H1 (cell line): ENCODE measurements at regions not wholly inside any gene's neighbourhood (a gene's known extent, or its start where the extent isn't known, plus 50 kb on each side); places are given as distances from the start of the nearest gene placed in this dataset.

Source experiments
- CTCF ChIA-PET: fragments of 300-600 bp; sonication (Branson Sonifier 250); formaldehyde crosslinking; loops from one replicate; lab custom pipeline; 2021; ENCODE audit not compliant: partially characterized antibody; lab: Charles Lee
- POLR2A ChIA-PET: fragments of 300-600 bp; sonication (Branson Sonifier 250); formaldehyde crosslinking; loops from one replicate; lab custom pipeline; 2021; ENCODE audit warnings: inconsistent platforms; ENCODE audit not compliant: partially characterized antibody; lab: Charles Lee
- DNase-seq, 2 experiments: peaks; one replicate each; pipeline versions ENCODE4 v3.0.0 to v3.0.0-alpha.2; 2010 to 2022; ENCODE audit warnings: low spot score in 2 of 2, low read depth in 1 of 2, mixed read lengths in 1 of 2
- FAIRE-seq: peaks from 2 replicates; lab custom pipeline; 2011; peaks lifted over from hg19 to GRCh38; lab: Jason Lieb, UNC
- H2AFZ ChIP-seq: 2 replicates; pipeline ENCODE4 v1.8.1; 2012; ENCODE audit warnings: low read length, inconsistent platforms
- H2AK5ac ChIP-seq: 2 replicates; pipeline ENCODE4 v1.6.1; 2013; ENCODE audit warnings: low read depth, low read length
- H2BK120ac ChIP-seq: replicated peaks from 2 replicates; pipeline ENCODE3; 2013; ENCODE audit warnings: low read depth, low read length, inconsistent platforms
- H2BK12ac ChIP-seq: 2 replicates; pipeline ENCODE4 v1.6.1; 2013; ENCODE audit warnings: low read depth, low read length
- H2BK15ac ChIP-seq: 2 replicates; pipeline ENCODE4 v1.6.1; 2013; ENCODE audit warnings: low read length
- H2BK20ac ChIP-seq: 2 replicates; pipeline ENCODE4 v1.6.1; 2013; ENCODE audit warnings: low read length
- H2BK5ac ChIP-seq: 2 replicates; pipeline ENCODE4 v1.6.1; 2013; ENCODE audit warnings: low read depth, low read length
- H3K14ac ChIP-seq: 2 replicates; pipeline ENCODE4 v1.6.1; 2013; ENCODE audit warnings: inconsistent platforms; ENCODE audit not compliant: insufficient read length
- H3K18ac ChIP-seq: 2 replicates; pipeline ENCODE4 v1.6.1; 2013; ENCODE audit warnings: low read length; ENCODE audit errors: extremely low read depth
- H3K23ac ChIP-seq: 2 replicates; pipeline ENCODE4 v1.6.1; 2013; ENCODE audit warnings: inconsistent platforms; ENCODE audit not compliant: insufficient read length
- H3K23me2 ChIP-seq: 2 replicates; pipeline ENCODE4 v1.6.1; 2013; ENCODE audit warnings: low read depth, low read length
- H3K27ac ChIP-seq: 2 replicates; pipeline ENCODE4 v1.6.1; 2011; ENCODE audit warnings: low read depth, low read length, inconsistent platforms
- H3K27me3 ChIP-seq, 4 experiments: replicated peaks in 1 of 4; 1 replicate in 1 of 4; 2 replicates in 3 of 4; pipeline versions ENCODE4 v1.6.1 to v1.8.1; 2011 to 2013; ENCODE audit warnings: low read length in 3 of 4, mild to moderate bottlenecking in 3 of 4, inconsistent platforms in 2 of 4, mixed read lengths in 2 of 4, moderate library complexity in 1 of 4; ENCODE audit not compliant: control insufficient read depth in 3 of 4, insufficient read depth in 3 of 4; ENCODE audit errors: extremely low read depth in 1 of 4
- H3K36me3 ChIP-seq, 4 experiments: 2 replicates each; pipeline versions ENCODE4 v1.6.1 to v1.8.1; 2011 to 2013; ENCODE audit warnings: mild to moderate bottlenecking in 4 of 4, low read length in 3 of 4, moderate library complexity in 2 of 4, control low read depth in 1 of 4, inconsistent platforms in 1 of 4; ENCODE audit not compliant: insufficient read depth in 4 of 4, control insufficient read depth in 2 of 4
- H3K4ac ChIP-seq: replicated peaks from 2 replicates; pipeline ENCODE3; 2013; ENCODE audit warnings: low read length, low read depth, mixed read lengths, inconsistent platforms; ENCODE audit not compliant: insufficient read length
- H3K4me1 ChIP-seq, 4 experiments: replicated peaks in 1 of 4; 1 replicate in 1 of 4; 2 replicates in 3 of 4; pipeline versions ENCODE4 v1.6.1 to v1.8.1; 2011 to 2013; ENCODE audit warnings: low read length in 3 of 4, inconsistent platforms in 2 of 4, mixed read lengths in 1 of 4; ENCODE audit not compliant: insufficient read depth in 4 of 4, control insufficient read depth in 3 of 4
- H3K4me2 ChIP-seq, 2 experiments: 2 replicates each; pipeline versions ENCODE4 v1.6.1 to v1.8.1; 2011 to 2013; ENCODE audit warnings: low read depth in 2 of 2, low read length in 2 of 2, control low read depth in 1 of 2, inconsistent platforms in 1 of 2, mild to moderate bottlenecking in 1 of 2; ENCODE audit not compliant: insufficient read depth in 1 of 2
- H3K4me3 ChIP-seq, 4 experiments: fragments of 200-600, 300-600 bp in 1 of 4; sonication (generic), shearing (Covaris generic), sonication (Bioruptor Twin) in 1 of 4; 2 replicates each; pipeline versions ENCODE4 v1.5.1 to v1.8.1; 2011 to 2016; ENCODE audit warnings: low read length in 4 of 4, low read depth in 3 of 4, control low read depth in 2 of 4, inconsistent platforms in 2 of 4, mild to moderate bottlenecking in 2 of 4, mixed read lengths in 1 of 4, moderate library complexity in 1 of 4; ENCODE audit not compliant: insufficient read depth in 2 of 4; ENCODE audit errors: extremely low read depth in 1 of 4
- H3K56ac ChIP-seq: replicated peaks from 2 replicates; pipeline ENCODE3; 2013; ENCODE audit warnings: low read depth, mild to moderate bottlenecking, mixed read lengths, low read length, inconsistent platforms; ENCODE audit not compliant: insufficient read length
- H3K79me1 ChIP-seq: 2 replicates; pipeline ENCODE4 v1.6.1; 2013; ENCODE audit warnings: low read depth, low read length, control low read depth
- H3K79me2 ChIP-seq, 2 experiments: 2 replicates each; pipeline versions ENCODE4 v1.6.1 to v1.8.1; 2012 to 2013; ENCODE audit warnings: low read length in 2 of 2, mild to moderate bottlenecking in 2 of 2, inconsistent platforms in 1 of 2; ENCODE audit not compliant: insufficient read depth in 2 of 2, control insufficient read depth in 1 of 2
- H3K9ac ChIP-seq, 4 experiments: replicated peaks in 1 of 4; 1 replicate in 1 of 4; 2 replicates in 3 of 4; pipeline versions ENCODE4 v1.6.1 to v1.8.1; 2011 to 2013; ENCODE audit warnings: low read depth in 3 of 4, low read length in 3 of 4, control low read depth in 2 of 4, mild to moderate bottlenecking in 2 of 4, moderate library complexity in 2 of 4, inconsistent platforms in 1 of 4; ENCODE audit errors: extremely low read depth in 1 of 4
- H3K9me3 ChIP-seq, 2 experiments: 2 replicates each; pipeline versions ENCODE4 v1.6.1 to v1.8.1; 2012 to 2013; ENCODE audit warnings: mild to moderate bottlenecking in 2 of 2, moderate library complexity in 2 of 2, control low read depth in 1 of 2, inconsistent platforms in 1 of 2, low read depth in 1 of 2, low read length in 1 of 2, mixed read lengths in 1 of 2; ENCODE audit not compliant: insufficient read depth in 2 of 2
- H4K20me1 ChIP-seq, 2 experiments: replicated peaks in 1 of 2; 2 replicates each; pipeline versions ENCODE3 to v1.8.1; 2011 to 2013; ENCODE audit warnings: inconsistent platforms in 2 of 2, low read length in 2 of 2, mild to moderate bottlenecking in 1 of 2; ENCODE audit not compliant: insufficient read depth in 2 of 2, control insufficient read depth in 1 of 2
- H4K5ac ChIP-seq: 2 replicates; pipeline ENCODE4 v1.6.1; 2013; ENCODE audit warnings: low read length, low read depth, mixed read lengths, inconsistent platforms; ENCODE audit not compliant: insufficient read length
- H4K8ac ChIP-seq: 2 replicates; pipeline ENCODE4 v1.8.0; 2013; ENCODE audit warnings: mild to moderate bottlenecking, moderate library complexity, low read length, inconsistent platforms; ENCODE audit not compliant: insufficient read depth; ENCODE audit errors: extremely low read depth
- H4K91ac ChIP-seq: replicated peaks from 2 replicates; pipeline ENCODE3; 2013; ENCODE audit warnings: low read length, mixed read lengths, inconsistent platforms; ENCODE audit not compliant: insufficient read length
- CEBPB ChIP-seq: IDR thresholded peaks from 2 replicates; pipeline ENCODE4 v1.6.1; 2012; ENCODE audit warnings: low read depth, low read length
- CHD2 ChIP-seq: IDR thresholded peaks from 2 replicates; pipeline ENCODE4 v1.6.1; 2012; ENCODE audit warnings: low read length, improper control_type of control experiment
- EP300 ChIP-seq, 2 experiments: IDR thresholded peaks; 1 replicate in 1 of 2; 2 replicates in 1 of 2; pipeline ENCODE4 v1.6.1; 2011 to 2012; ENCODE audit warnings: low read depth in 2 of 2, low read length in 2 of 2, mild to moderate bottlenecking in 2 of 2, borderline replicate concordance in 1 of 2, inconsistent platforms in 1 of 2, moderate library complexity in 1 of 2
- EZH2 ChIP-seq: fragments of 200-600 bp; sonication (generic); IDR thresholded peaks from 2 replicates; pipeline ENCODE4 v1.7.1; 2012; ENCODE audit warnings: low read depth, mild to moderate bottlenecking, moderate library complexity, low read length, inconsistent platforms; ENCODE audit not compliant: severe bottlenecking
- HDAC2 ChIP-seq, 2 experiments: fragments of 300-600 bp in 1 of 2; sonication (generic) in 1 of 2; IDR thresholded peaks; 2 replicates each; pipeline ENCODE4 v1.6.1; 2011 to 2012; ENCODE audit warnings: low read depth in 2 of 2, low read length in 2 of 2, mild to moderate bottlenecking in 2 of 2, moderate library complexity in 2 of 2, borderline replicate concordance in 1 of 2, inconsistent platforms in 1 of 2
- HDAC6 ChIP-seq: IDR thresholded peaks from one replicate; pipeline ENCODE4 v1.7.1; 2012; ENCODE audit warnings: low read depth, mild to moderate bottlenecking, inconsistent platforms, low read length, moderate library complexity
- JUN ChIP-seq: IDR thresholded peaks from 2 replicates; pipeline ENCODE4 v1.6.1; 2011; ENCODE audit warnings: low read depth, mild to moderate bottlenecking, improper control_type of control experiment, low read length
- MAFK ChIP-seq: IDR thresholded peaks from 2 replicates; pipeline ENCODE4 v1.6.1; 2012; ENCODE audit warnings: low read depth, mild to moderate bottlenecking, improper control_type of control experiment, low read length
- NRF1 ChIP-seq: IDR thresholded peaks from 2 replicates; pipeline ENCODE4 v1.6.1; 2011; ENCODE audit warnings: mild to moderate bottlenecking, low read depth, low read length, improper control_type of control experiment
- SIX5 ChIP-seq: IDR thresholded peaks from 2 replicates; pipeline ENCODE4 v1.6.1; 2011; ENCODE audit warnings: mild to moderate bottlenecking, low read depth, low read length
- TAF7 ChIP-seq: optimal IDR thresholded peaks from 2 replicates; pipeline ENCODE3; 2011; ENCODE audit warnings: low read depth, mild to moderate bottlenecking, inconsistent platforms, low read length, moderate library complexity, borderline replicate concordance
- ZNF274 ChIP-seq: IDR thresholded peaks from 2 replicates; pipeline ENCODE4 v1.7.0; 2012; ENCODE audit warnings: low read length, borderline replicate concordance; ENCODE audit errors: extremely low read depth
- TF ChIP-seq, protein P1 (sequence below), 3 experiments: IDR thresholded peaks; 1 replicate in 2 of 3; 2 replicates in 1 of 3; pipeline versions ENCODE4 v1.5.1 to v1.6.1; 2011; ENCODE audit warnings: low read length in 3 of 3, mild to moderate bottlenecking in 3 of 3, inconsistent platforms in 2 of 3, low read depth in 1 of 3, moderate library complexity in 1 of 3; ENCODE audit not compliant: insufficient read depth in 1 of 3; ENCODE audit errors: control extremely low read depth in 1 of 3

DNA sequence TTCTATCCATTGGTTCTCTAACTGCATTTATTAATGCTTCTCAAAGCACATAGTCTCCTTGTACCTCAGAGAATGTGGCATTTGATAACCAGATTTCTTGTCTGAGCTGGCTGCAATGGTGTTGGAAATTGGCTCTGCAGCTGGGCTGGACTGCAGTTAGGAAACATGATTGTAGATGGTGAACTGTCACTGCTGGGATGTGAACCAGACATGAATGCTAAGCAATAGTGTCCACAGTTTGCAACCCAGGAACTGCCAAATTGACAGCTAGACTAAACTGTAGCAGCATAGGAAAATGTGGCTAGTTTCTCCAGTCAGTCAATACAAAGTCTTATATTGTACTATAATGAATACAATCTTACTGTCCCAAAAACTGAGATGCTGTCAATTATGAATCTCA is 656.6 kb upstream of the GOLIM4 start:
- Histone ChIP-seq H4K20me1 (no peaks in the 10 kb centered on the region), H2BK120ac (no peak overlapping the region), H3K18ac (no peak overlapping the region), H2BK5ac (no peak overlapping the region), H3K4me2 (no peak overlapping the region), H3K14ac (no peak overlapping the region), H3K36me3 (no peaks in the 10 kb centered on the region), H3K4me3 (no peak overlapping the region), H3K27ac (no peak overlapping the region), H3K79me2 (no peaks in the 10 kb centered on the region), H3K4ac (no peak overlapping the region), H3K9ac (no peak overlapping the region), H4K8ac (no peak overlapping the region), H3K23ac (no peak overlapping the region), H4K5ac (no peak overlapping the region), H3K27me3 (no peaks in the 10 kb centered on the region), H2AK5ac (no peak overlapping the region), H2BK12ac (no peak overlapping the region), H3K9me3 (no peaks in the 10 kb centered on the region; a peak in 1 of 4 replicates), H2BK15ac (no peak overlapping the region), H3K4me1 (no peaks in the 10 kb centered on the region), H4K91ac (no peak overlapping the region), H3K56ac (no peak overlapping the region), H2BK20ac (0 out of 2 replicates have a peak overlapping the region, but pooled peaks have one; percentile 19), H2AFZ (no peak overlapping the region), H3K23me2 (no peaks in the 10 kb centered on the region), H3K79me1 (no peaks in the 10 kb centered on the region)
- TF ChIP-seq CHD2 (no peak), HDAC2 (IDR thresholded peaks at IDR 0.05; ENCODE audit: borderline replicate concordance in 1 of 2, low read depth in 2 of 2, low read length in 2 of 2) (no peak), EZH2 (no peak), TAF7 (no peak), JUN (no peak), NRF1 (no peak), ZNF274 (no peak), MAFK (no peak), EP300 (IDR thresholded peaks at IDR 0.05; ENCODE audit: borderline replicate concordance in 1 of 2, low read depth in 2 of 2, low read length in 2 of 2) (no peak), CEBPB (no peak), HDAC6 (no peak), SIX5 (no peak)
- TF ChIP-seq, protein P1, sequence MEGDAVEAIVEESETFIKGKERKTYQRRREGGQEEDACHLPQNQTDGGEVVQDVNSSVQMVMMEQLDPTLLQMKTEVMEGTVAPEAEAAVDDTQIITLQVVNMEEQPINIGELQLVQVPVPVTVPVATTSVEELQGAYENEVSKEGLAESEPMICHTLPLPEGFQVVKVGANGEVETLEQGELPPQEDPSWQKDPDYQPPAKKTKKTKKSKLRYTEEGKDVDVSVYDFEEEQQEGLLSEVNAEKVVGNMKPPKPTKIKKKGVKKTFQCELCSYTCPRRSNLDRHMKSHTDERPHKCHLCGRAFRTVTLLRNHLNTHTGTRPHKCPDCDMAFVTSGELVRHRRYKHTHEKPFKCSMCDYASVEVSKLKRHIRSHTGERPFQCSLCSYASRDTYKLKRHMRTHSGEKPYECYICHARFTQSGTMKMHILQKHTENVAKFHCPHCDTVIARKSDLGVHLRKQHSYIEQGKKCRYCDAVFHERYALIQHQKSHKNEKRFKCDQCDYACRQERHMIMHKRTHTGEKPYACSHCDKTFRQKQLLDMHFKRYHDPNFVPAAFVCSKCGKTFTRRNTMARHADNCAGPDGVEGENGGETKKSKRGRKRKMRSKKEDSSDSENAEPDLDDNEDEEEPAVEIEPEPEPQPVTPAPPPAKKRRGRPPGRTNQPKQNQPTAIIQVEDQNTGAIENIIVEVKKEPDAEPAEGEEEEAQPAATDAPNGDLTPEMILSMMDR (IDR thresholded peaks at IDR 0.05; ENCODE audit: control extremely low read depth in 1 of 3, insufficient read depth in 1 of 3, low read depth in 1 of 3, low read length in 3 of 3), result no peak
- no peak for FAIRE-seq
- ChIA-PET CTCF (interaction anchor here (1.3 kb wide), 1 partner anchor 11 kb away, joined by 3 read pairs; no protein-coding TSS in a partner anchor), POLR2A (no interaction called here)
- DNase-seq, result no peak
